Uterus (tissue), 3 donors: ENCODE measurements at regions not wholly inside any gene's neighbourhood (a gene's known extent, or its start where the extent isn't known, plus 50 kb on each side); places are given as distances from the start of the nearest gene placed in this dataset.

Experiments
- DNase-seq, 2 donors: peaks; one replicate each; pipeline ENCODE4 v3.0.0-alpha.2; 2019 to 2020
- H3K27ac ChIP-seq, 2 donors: fragments of 200-600 bp; sonication (generic); 1 replicate in 1 of 2; 2 replicates in 1 of 2; pipeline ENCODE4 v1.5.1; 2016 to 2018
- H3K27me3 ChIP-seq, 2 donors: fragments of 200-600 bp; sonication (generic); one replicate each; pipeline ENCODE4 v1.5.1; 2018 to 2019; ENCODE audit warnings: control low read depth in 1 of 2
- H3K36me3 ChIP-seq, 2 donors: fragments of 200-600 bp; sonication (generic); one replicate each; pipeline ENCODE4 v1.5.1; 2019; ENCODE audit warnings: control low read depth in 1 of 2
- H3K4me1 ChIP-seq, 2 donors: fragments of 200-600 bp; sonication (generic); one replicate each; pipeline ENCODE4 v1.5.1; 2018 to 2019; ENCODE audit warnings: control low read depth in 1 of 2
- H3K4me3 ChIP-seq, 2 donors: fragments of 200-600 bp; sonication (generic); 1 replicate in 1 of 2; 2 replicates in 1 of 2; pipeline ENCODE4 v1.5.1; 2018 to 2019; ENCODE audit warnings: mild to moderate bottlenecking in 1 of 2
- H3K9me3 ChIP-seq, 2 donors: fragments of 200-600 bp; sonication (generic); one replicate each; pipeline ENCODE4 v1.5.1; 2019; ENCODE audit warnings: control low read depth in 1 of 2
- POLR2A ChIP-seq, 2 donors: fragments of 450-650 bp; IDR thresholded peaks; one replicate each; pipeline ENCODE4 v1.6.1; 2016; ENCODE audit warnings: antibody characterized with exemption in 2 of 2, mild to moderate bottlenecking in 1 of 2, moderate library complexity in 1 of 2
- intact Hi-C: fragments of 100-400 bp; cut with DNase I; formaldehyde crosslinking; loops from one replicate; pipeline ENCODE4 v1.15.1; 2023; ENCODE audit warnings: low total_unique reads
- TF ChIP-seq, protein P1 (sequence below), 4 experiments: fragments of 200-600 bp in 2 of 4; fragments of 450-650 bp in 2 of 4; sonication (generic) in 2 of 4; IDR thresholded peaks; one replicate each; pipeline ENCODE4 v1.5.1; 2016 to 2019; ENCODE audit warnings: antibody characterized with exemption in 4 of 4, mild to moderate bottlenecking in 2 of 4, moderate library complexity in 1 of 4
- donor health status: DM: yes; HTN: yes; CAD: no.

GRCh38 chr11:19394525-19395016, 153.8 kb upstream of the E2F8 start:
- DNase-seq, result no peak
- intact Hi-C loops, result no loop called here

DNA sequence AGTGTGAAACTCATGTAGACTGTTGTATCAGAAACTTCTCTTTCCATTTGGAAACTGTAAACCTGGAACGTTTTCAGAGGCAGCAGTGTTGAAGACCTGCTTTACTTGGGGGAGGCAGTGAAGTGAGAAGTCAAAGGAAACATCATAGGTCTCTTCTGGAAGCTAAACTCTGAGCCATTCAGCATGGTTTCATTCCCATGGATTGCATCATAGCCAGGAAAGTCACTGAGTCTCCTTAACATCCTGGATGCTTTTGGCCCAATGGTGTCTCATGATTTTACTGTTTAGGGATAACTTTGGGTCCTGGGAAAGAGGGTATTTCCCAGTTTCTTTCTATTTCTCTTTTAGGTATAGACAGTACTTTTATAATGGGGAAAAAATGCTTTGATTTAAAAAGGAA, 153.2 kb upstream of the E2F8 start:
- intact Hi-C loops, result no loop called here
- Histone ChIP-seq H3K4me1 (no peaks in the 10 kb centered on the region), H3K4me3 (no peak overlapping the region), H3K36me3 (no peaks in the 10 kb centered on the region), H3K27me3 (no peaks in the 10 kb centered on the region), H3K27ac (no peak overlapping the region), H3K9me3 (no peaks in the 10 kb centered on the region)
- TF ChIP-seq, protein P1, sequence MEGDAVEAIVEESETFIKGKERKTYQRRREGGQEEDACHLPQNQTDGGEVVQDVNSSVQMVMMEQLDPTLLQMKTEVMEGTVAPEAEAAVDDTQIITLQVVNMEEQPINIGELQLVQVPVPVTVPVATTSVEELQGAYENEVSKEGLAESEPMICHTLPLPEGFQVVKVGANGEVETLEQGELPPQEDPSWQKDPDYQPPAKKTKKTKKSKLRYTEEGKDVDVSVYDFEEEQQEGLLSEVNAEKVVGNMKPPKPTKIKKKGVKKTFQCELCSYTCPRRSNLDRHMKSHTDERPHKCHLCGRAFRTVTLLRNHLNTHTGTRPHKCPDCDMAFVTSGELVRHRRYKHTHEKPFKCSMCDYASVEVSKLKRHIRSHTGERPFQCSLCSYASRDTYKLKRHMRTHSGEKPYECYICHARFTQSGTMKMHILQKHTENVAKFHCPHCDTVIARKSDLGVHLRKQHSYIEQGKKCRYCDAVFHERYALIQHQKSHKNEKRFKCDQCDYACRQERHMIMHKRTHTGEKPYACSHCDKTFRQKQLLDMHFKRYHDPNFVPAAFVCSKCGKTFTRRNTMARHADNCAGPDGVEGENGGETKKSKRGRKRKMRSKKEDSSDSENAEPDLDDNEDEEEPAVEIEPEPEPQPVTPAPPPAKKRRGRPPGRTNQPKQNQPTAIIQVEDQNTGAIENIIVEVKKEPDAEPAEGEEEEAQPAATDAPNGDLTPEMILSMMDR (IDR thresholded peaks at IDR 0.05), result no peak
- no peak for TF ChIP-seq POLR2A (IDR thresholded peaks at IDR 0.05)
- no peak for DNase-seq

More at GRCh38 chr11:19394525-19395016, 153.8 kb upstream of the E2F8 start:
- no peaks in the 10 kb centered on the region for H3K36me3 ChIP-seq
- TF ChIP-seq, protein P1 (IDR thresholded peaks at IDR 0.05), result no peak
- no peak for TF ChIP-seq POLR2A (IDR thresholded peaks at IDR 0.05)
- no peaks in the 10 kb centered on the region for H3K27me3 ChIP-seq
- H3K27ac ChIP-seq, result no peak overlapping the region
- H3K4me1 ChIP-seq, result no peaks in the 10 kb centered on the region
- H3K9me3 ChIP-seq, result no peaks in the 10 kb centered on the region
- H3K4me3 ChIP-seq, result no peak overlapping the region

DNA sequence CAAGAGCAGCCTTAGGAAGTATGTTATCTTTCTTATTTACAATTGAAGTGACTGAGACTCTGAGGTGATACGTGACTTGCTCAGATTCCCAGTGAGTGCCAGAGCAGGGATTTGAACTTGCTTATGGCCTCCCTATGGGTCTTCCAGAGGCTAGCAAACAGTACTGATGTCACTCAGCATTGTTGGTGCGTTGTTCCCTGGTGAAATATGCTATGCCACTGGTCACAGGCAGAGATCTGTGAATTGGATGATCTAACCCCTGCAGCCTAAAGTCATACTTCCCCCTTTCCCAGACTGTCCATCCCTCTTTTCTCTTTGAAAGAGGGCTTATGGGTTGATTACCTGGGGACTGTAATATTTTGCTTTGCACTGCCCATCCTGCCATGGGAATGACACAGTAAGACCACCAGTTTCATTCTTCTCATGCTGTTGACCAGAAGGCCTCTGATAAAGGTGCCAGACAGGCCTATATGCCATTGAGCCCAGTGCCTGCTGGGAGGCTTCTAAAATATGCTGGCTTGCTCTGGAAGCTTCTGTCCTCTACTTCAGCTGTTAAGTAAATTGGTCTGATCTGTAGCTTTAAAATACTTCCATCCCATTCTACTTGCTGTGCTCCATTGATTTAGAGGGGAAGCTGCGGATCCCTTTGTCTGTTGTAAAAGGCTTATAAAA, 152.2 kb upstream of the E2F8 start:
- TF ChIP-seq POLR2A (IDR thresholded peaks at IDR 0.05), result no peak
- TF ChIP-seq, protein P1 (IDR thresholded peaks at IDR 0.05), result no peak
- DNase-seq, result no peak
- H3K9me3 ChIP-seq, result no peaks in the 10 kb centered on the region
- no peak overlapping the region for H3K27ac ChIP-seq
- no peaks in the 10 kb centered on the region for H3K36me3 ChIP-seq
- intact Hi-C loops, result no loop called here
- H3K27me3 ChIP-seq, result no peaks in the 10 kb centered on the region
- no peak overlapping the region for H3K4me3 ChIP-seq
- no peaks in the 10 kb centered on the region for H3K4me1 ChIP-seq

GRCh38 chr11:19392321-19392720, 151.6 kb upstream of the E2F8 start:
- TF ChIP-seq, protein P1 (IDR thresholded peaks at IDR 0.05), result no peak
- H3K4me3 ChIP-seq, result no peak overlapping the region
- no peaks in the 10 kb centered on the region for H3K4me1 ChIP-seq
- H3K27ac ChIP-seq, result no peak overlapping the region
- H3K9me3 ChIP-seq, result no peaks in the 10 kb centered on the region
- no peaks in the 10 kb centered on the region for H3K27me3 ChIP-seq
- intact Hi-C loops, result no loop called here
- no peak for DNase-seq
- H3K36me3 ChIP-seq, result no peaks in the 10 kb centered on the region

DNA sequence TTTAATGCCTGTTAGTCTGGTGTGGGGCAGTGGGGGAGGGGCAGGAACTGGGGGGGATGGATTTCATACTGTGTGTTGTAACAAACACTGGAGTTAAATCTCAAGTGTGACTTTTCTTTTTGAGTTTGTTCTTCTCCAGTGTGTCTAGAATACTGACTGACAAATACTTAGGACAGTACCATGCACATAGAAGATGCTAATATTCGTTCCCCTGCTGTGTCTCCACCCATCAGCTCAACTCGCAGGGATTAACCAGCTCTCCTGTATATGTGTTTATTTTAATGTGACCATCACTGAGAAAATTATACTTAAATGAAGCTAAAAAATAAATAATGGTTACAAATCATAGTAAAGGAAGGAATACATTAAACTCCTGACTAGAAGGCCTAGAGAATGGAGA, 150.9 kb upstream of the E2F8 start:
- no peak for DNase-seq
- Histone ChIP-seq H3K27me3 (no peaks in the 10 kb centered on the region), H3K4me1 (no peaks in the 10 kb centered on the region), H3K9me3 (no peaks in the 10 kb centered on the region), H3K4me3 (no peak overlapping the region), H3K36me3 (no peaks in the 10 kb centered on the region), H3K27ac (no peak overlapping the region)
- TF ChIP-seq POLR2A (IDR thresholded peaks at IDR 0.05), result no peak
- TF ChIP-seq, protein P1 (IDR thresholded peaks at IDR 0.05), result no peak
- intact Hi-C loops, result no loop called here
